Pancreas (tissue), 10 donors: ENCODE measurements at regions not wholly inside any gene's neighbourhood (a gene's known extent, or its start where the extent isn't known, plus 50 kb on each side); places are given as distances from the start of the nearest gene placed in this dataset.

Source experiments
- ATAC-seq, 4 donors: fragments of 200-7000 bp; cut with Tn5 transposase; one replicate each; pipeline versions ENCODE4 v1.8.0 to v1.9.1; 2020; ENCODE audit warnings: mild to moderate bottlenecking in 4 of 4, moderate library complexity in 4 of 4
- DNase-seq, 6 donors: peaks; one replicate each; pipeline ENCODE4 v3.0.0-alpha.2; 2020
- FAIRE-seq: peaks from 2 replicates; lab custom pipeline; 2012; peaks lifted over from hg19 to GRCh38; lab: Jason Lieb, UNC
- H3K27ac ChIP-seq, 4 donors: fragments of 200-600 bp; sonication (generic); 1 replicate in 3 of 4; 2 replicates in 1 of 4; pipeline versions ENCODE4 v1.5.0 to v1.8.0; 2020
- H3K27me3 ChIP-seq, 4 donors: fragments of 200-600 bp; one replicate each; pipeline ENCODE4 v1.8.0; 2021
- H3K36me3 ChIP-seq, 3 donors: fragments of 200-600 bp; sonication (generic) in 1 of 3; one replicate each; pipeline versions ENCODE4 v1.5.0 to v1.8.0; 2020 to 2021
- H3K4me1 ChIP-seq, 3 donors: fragments of 200-600 bp; one replicate each; pipeline ENCODE4 v1.8.0; 2021
- H3K4me3 ChIP-seq, 4 donors: fragments of 200-600 bp; sonication (generic) in 2 of 4; one replicate each; pipeline versions ENCODE4 v1.5.0 to v1.8.0; 2020 to 2021
- H3K9me3 ChIP-seq, 4 donors: fragments of 200-600 bp; one replicate each; pipeline ENCODE4 v1.8.0; 2021
- WGBS, 2 donors: extraction: QIAGEN DNeasy Blood & Tissue Kit; methylation state at CpG; one replicate each; pipeline ENCODE4 v1.1.7; 2013; 5-methylcytosine and 5-hydroxymethylcytosine counted together
- intact Hi-C, 3 donors: fragments of 100-400 bp; cut with DNase I; formaldehyde crosslinking; loops; one replicate each; pipeline versions ENCODE4 v1.11.1 to v1.14.2; 2022
- TF ChIP-seq, protein P1 (sequence below), 4 donors: fragments of 200-600 bp; sonication (generic) in 3 of 4; IDR thresholded peaks; one replicate each; pipeline versions ENCODE4 v1.5.0 to v1.8.0; 2021; ENCODE audit warnings: antibody characterized with exemption in 4 of 4
- donor health status: healthy with polysubstance abuse.
- donor health status: DM: no; HTN: no; CAD: no; lungs with moderate emphysema.
- donor health status: DM: no; HTN: no; CAD: no.
- donor health status: control.
- donor health status: control.
- donor health status: Bipolar disorder and iron deficiency.
- donor health status: DM: yes; HTN: yes; CAD: no.
- donor health status: DM: no; HTN: no; CAD: no.
- donor health status: DM: no; HTN: no; CAD: no.
- donor health status: DM: yes; HTN: yes; CAD: no.

DNA sequence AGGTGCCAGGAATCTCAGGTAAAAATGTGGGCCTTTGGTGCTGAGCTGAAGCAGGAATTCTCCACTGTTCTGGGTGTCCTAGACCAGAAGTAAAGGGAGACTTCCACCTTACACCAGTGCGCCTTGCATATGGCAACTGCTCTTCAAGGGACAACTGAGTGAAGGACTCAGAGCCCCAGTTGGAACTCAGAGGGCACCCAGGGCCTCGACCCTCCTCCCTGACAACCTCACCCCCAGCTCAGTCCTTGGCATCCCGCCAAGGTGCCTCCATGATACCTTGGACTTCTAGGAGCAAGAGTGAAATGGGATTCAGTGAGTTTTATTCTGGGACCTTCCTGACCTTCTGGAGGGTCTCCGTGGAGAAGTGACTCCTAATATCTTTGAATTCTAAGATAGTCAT, 140.3 kb downstream of the GPCPD1 start:
- TF ChIP-seq, protein P1, sequence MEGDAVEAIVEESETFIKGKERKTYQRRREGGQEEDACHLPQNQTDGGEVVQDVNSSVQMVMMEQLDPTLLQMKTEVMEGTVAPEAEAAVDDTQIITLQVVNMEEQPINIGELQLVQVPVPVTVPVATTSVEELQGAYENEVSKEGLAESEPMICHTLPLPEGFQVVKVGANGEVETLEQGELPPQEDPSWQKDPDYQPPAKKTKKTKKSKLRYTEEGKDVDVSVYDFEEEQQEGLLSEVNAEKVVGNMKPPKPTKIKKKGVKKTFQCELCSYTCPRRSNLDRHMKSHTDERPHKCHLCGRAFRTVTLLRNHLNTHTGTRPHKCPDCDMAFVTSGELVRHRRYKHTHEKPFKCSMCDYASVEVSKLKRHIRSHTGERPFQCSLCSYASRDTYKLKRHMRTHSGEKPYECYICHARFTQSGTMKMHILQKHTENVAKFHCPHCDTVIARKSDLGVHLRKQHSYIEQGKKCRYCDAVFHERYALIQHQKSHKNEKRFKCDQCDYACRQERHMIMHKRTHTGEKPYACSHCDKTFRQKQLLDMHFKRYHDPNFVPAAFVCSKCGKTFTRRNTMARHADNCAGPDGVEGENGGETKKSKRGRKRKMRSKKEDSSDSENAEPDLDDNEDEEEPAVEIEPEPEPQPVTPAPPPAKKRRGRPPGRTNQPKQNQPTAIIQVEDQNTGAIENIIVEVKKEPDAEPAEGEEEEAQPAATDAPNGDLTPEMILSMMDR (IDR thresholded peaks at IDR 0.05): no peak
- ATAC-seq (no peak), DNase-seq (peak in 1 of 6 donors; percentile 45), FAIRE-seq (no peak)
- 61 to 78% methylated on average over 4 of the region's 4 CpGs for WGBS, 2 donors
- intact Hi-C loops: no loop called here
- H3K4me1 ChIP-seq: no peaks in the 10 kb centered on the region
- H3K27ac ChIP-seq: no peak overlapping the region
- no peak overlapping the region for H3K4me3 ChIP-seq
- no peaks in the 10 kb centered on the region for H3K9me3 ChIP-seq
- no peaks in the 10 kb centered on the region for H3K36me3 ChIP-seq
- no peaks in the 10 kb centered on the region for H3K27me3 ChIP-seq

DNA sequence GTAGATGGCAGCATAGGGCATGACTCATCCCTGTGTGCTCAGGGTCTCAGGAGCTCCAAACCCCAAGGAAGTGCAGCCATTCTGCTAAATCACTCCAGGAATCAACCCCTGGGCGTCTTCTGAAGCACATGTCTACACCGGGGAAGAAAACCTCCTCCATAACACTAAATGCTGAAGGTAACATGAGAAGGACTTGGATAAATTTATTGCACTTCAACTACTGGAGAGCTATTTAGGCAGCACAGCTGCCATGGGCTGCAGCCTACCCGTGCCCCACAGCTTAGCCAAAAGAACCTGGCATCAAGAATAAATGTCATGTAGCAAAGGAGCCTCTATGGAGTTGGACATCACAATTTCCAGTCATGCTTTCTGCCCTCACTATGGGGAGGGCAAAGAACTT, 141.7 kb downstream of the GPCPD1 start:
- H3K4me3 ChIP-seq: no peak overlapping the region
- TF ChIP-seq, protein P1 (IDR thresholded peaks at IDR 0.05): no peak
- intact Hi-C loops: no loop called here
- no peaks in the 10 kb centered on the region for H3K9me3 ChIP-seq
- ATAC-seq (no peak), DNase-seq (no peak), FAIRE-seq (no peak)
- no peak overlapping the region for H3K27ac ChIP-seq
- WGBS, 2 donors: 76 to 84% methylated on average over 3 of the region's 3 CpGs
- no peaks in the 10 kb centered on the region for H3K4me1 ChIP-seq
- no peaks in the 10 kb centered on the region for H3K36me3 ChIP-seq
- no peaks in the 10 kb centered on the region for H3K27me3 ChIP-seq

DNA sequence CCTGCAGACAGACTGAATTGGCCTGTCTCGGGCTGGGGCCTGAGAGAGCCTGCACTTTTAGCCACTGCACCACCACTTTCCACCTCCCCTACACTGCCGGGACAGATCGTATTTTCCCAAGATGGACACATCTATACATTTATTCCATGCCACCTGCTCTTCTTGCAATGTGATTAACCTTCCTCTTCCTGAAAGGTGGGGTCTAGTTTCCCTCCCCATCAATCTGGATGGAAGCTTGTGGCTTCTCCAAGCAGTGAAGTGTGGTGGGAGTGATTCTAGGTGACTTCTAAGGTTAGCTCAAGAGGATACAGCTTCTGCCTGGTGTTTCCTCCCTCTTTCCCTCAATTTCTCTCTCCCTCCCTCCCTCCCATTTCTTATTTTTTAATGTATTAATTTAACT, 143.7 kb downstream of the GPCPD1 start:
- H3K4me1 ChIP-seq: no peaks in the 10 kb centered on the region
- TF ChIP-seq, protein P1 (IDR thresholded peaks at IDR 0.05): no peak
- no peak for ATAC-seq
- no peak for DNase-seq
- H3K4me3 ChIP-seq: no peak overlapping the region
- no peak overlapping the region for H3K27ac ChIP-seq
- no peaks in the 10 kb centered on the region for H3K9me3 ChIP-seq
- WGBS, 2 donors: 81 to 87% methylated on average over 3 of the region's 3 CpGs
- no peaks in the 10 kb centered on the region for H3K36me3 ChIP-seq
- FAIRE-seq: no peak
- no peaks in the 10 kb centered on the region for H3K27me3 ChIP-seq
- intact Hi-C loops: no loop called here

DNA sequence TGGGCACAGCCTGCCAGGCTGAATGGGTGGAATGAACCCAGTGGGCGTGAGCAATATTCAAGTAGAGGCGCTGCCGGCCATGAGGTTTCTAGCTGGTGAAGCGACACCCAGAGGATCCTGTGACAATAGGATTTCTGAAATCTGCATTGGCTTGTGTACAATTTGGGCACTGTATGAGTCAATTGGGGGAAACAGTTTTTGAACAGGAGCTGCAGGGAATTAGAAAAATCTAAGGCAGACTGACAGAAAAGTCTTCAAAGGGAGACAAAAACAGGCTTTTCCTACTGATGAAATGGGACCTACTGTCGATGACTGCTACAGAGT, 145.2 kb downstream of the GPCPD1 start:
- Histone ChIP-seq H3K9me3 (no peaks in the 10 kb centered on the region), H3K36me3 (no peaks in the 10 kb centered on the region), H3K4me3 (no peak overlapping the region), H3K27ac (no peak overlapping the region), H3K4me1 (no peaks in the 10 kb centered on the region), H3K27me3 (no peaks in the 10 kb centered on the region)
- TF ChIP-seq, protein P1 (IDR thresholded peaks at IDR 0.05): no peak
- intact Hi-C loops: no loop called here
- DNase-seq (no peak), ATAC-seq (no peak), FAIRE-seq (no peak)
- WGBS, 2 donors: 85 to 86% methylated on average over 5 of the region's 5 CpGs

DNA sequence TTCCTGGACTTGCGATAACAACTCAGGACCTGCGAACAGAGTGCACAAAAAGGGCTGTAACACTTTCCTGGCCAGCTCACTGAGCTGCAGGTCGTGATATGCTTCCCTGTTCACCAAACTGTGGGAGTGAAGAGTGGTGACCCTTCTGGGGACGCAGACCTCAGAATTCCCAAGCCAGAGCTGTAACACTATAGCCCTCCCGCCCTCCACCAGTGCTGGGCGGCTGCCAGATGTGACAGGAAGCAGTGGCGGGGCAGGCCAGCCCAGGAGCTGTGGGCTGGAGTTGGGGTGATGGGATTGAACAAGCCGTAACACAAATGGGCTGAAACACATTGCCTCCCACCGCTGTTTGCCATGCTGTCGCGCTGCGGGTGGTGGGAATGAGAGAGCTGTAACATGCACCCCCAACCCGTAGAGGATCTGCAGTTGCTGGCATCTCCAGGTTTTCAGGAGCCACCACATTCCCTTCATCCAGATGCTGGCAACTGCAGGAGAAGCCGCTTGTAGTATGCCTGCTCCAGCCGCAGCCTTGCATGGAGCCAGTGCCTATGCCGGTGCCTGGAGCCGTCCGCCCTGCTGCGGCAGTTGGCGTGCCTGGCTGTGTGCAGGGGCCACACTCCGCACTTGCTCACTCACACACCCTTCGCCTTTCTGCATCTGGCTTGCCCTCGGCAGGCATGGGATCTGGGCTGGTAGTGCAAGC, 145.8 kb downstream of the GPCPD1 start:
- no peak for FAIRE-seq
- H3K27me3 ChIP-seq: no peaks in the 10 kb centered on the region
- 85 to 89% methylated on average over 23 of the region's 23 CpGs for WGBS, 2 donors

More for the DNA sequence above, 145.8 kb downstream of the GPCPD1 start:
- Histone ChIP-seq H3K36me3 (no peaks in the 10 kb centered on the region), H3K4me1 (no peaks in the 10 kb centered on the region), H3K27ac (no peak overlapping the region), H3K4me3 (no peak overlapping the region), H3K9me3 (no peaks in the 10 kb centered on the region)
- DNase-seq: no peak
- intact Hi-C loops: no loop called here
- ATAC-seq: no peak
- TF ChIP-seq, protein P1 (IDR thresholded peaks at IDR 0.05): no peak
